ENCODE measurements at regions not wholly inside any gene's neighbourhood (a gene's known extent, or its start where the extent isn't known, plus 50 kb on each side); places are given as distances from the start of the nearest gene placed in this dataset.
"Not testable (repeated sequence)": the region's sequence is repeated elsewhere in the genome, so short reads cannot be mapped to it uniquely, and the experiment has no call there.

DNA sequence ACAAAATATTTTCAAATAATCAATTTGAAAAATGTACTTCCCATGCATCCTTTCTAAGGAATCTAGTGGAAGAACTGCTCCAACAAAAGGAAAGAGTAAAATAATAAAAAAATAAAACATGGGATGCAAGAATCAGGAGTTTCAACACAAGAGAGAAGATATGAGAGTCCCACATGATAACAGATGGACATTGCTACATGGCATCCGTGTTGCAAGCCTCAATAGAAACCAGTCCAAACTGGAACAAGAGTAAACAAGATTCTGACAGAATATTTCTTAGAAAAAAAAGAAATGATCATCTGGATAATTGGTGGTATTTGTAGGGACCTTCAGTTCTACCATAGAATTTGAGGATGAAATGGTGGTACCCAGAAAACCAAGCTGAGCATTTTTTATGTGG, 186.8 kb downstream of the FRK start:
- Histone ChIP-seq H4K20me1 (no peaks in the 10 kb centered on the region), H3K4me3 (no peak overlapping the region), H3K4me1 (no peaks in the 10 kb centered on the region), H3K9ac (no peak overlapping the region), H3K27me3 (no peaks in the 10 kb centered on the region), H3K27ac (no peak overlapping the region), H3K9me3 (no peaks in the 10 kb centered on the region), H3K36me3 (no peaks in the 10 kb centered on the region), H3K4me2 (no peak overlapping the region)
- no peak for TF ChIP-seq Cebpa-rat (IDR thresholded peaks at IDR 0.05)

DNA sequence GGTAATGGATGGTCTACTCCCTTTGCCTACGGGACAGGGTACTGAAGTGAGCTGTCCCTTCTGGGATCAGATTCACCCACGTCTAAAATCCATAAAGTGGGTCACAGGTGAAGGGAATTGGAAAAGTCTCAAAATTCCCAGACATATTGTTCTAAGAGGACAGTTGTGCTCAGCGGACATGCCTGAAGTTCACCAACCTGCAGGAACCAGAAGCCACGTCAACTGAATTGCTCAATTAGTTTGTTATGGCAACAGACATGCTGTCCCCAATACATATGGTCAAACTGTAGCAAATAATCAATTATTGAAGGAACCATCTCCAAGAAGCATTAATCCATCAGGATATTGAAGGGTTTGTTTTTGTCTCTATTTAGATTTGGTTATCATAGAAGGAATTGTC, 190.2 kb downstream of the FRK start:
- Histone ChIP-seq H3K27ac (no peak overlapping the region), H3K27me3 (no peaks in the 10 kb centered on the region), H4K20me1 (no peaks in the 10 kb centered on the region), H3K4me2 (no peak overlapping the region), H3K36me3 (no peaks in the 10 kb centered on the region), H3K4me3 (no peak overlapping the region), H3K9ac (no peak overlapping the region), H3K4me1 (no peaks in the 10 kb centered on the region), H3K9me3 (no peaks in the 10 kb centered on the region)
- no peak for TF ChIP-seq Cebpa-rat (IDR thresholded peaks at IDR 0.05)

DNA sequence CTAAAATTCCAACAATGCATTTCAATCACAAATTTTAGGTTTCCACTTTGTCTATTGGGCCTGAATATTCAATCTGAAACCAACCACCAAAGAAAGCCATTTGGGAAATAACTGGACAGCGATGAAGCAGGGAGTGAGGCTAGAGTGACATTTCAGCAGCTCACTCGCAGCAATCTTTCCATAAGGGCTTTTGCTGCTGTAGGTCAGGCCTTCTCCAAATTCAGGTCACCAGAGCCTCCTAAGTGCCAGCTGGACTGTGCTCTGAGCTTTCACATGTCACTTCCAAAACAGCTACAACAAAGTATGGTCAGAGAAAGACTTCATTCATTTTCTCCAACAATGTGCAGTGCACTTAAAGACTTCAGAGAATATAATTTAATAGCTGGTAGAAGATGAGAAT, 194.8 kb downstream of the FRK start:
- Histone ChIP-seq H3K4me2 (no peak overlapping the region), H3K4me3 (no peak overlapping the region), H3K9ac (no peak overlapping the region), H3K27me3 (no peaks in the 10 kb centered on the region), H4K20me1 (no peaks in the 10 kb centered on the region), H3K9me3 (no peaks in the 10 kb centered on the region), H3K27ac (no peak overlapping the region), H3K36me3 (no peaks in the 10 kb centered on the region), H3K4me1 (no peaks in the 10 kb centered on the region)
- TF ChIP-seq Cebpa-rat (IDR thresholded peaks at IDR 0.05): no peak

DNA sequence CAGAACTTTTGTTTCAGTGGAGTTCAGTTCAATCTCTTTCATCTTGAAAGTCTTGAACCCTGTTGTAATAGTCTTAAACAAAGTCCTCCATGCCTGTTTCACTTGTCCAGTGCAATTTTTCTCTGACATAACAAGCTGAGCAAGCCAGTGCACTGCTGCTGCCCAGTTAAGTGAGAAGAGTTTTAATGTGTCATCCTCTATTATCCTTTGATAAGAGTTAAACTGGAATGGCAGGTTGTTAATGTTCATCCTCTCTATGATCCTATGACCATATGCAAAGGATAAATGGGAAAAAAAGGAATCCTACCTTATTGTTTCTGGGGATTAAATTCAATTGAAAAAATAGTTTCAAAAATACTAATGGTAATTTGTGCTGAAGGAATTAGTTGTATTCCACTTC, 197.5 kb downstream of the FRK start:
- TF ChIP-seq Cebpa-rat (IDR thresholded peaks at IDR 0.05): no peak
- Histone ChIP-seq H3K27ac (no peak overlapping the region), H4K20me1 (no peaks in the 10 kb centered on the region), H3K4me2 (no peak overlapping the region), H3K4me1 (no peaks in the 10 kb centered on the region), H3K9me3 (no peaks in the 10 kb centered on the region), H3K27me3 (no peaks in the 10 kb centered on the region), H3K4me3 (no peak overlapping the region), H3K36me3 (no peaks in the 10 kb centered on the region), H3K9ac (no peak overlapping the region)

DNA sequence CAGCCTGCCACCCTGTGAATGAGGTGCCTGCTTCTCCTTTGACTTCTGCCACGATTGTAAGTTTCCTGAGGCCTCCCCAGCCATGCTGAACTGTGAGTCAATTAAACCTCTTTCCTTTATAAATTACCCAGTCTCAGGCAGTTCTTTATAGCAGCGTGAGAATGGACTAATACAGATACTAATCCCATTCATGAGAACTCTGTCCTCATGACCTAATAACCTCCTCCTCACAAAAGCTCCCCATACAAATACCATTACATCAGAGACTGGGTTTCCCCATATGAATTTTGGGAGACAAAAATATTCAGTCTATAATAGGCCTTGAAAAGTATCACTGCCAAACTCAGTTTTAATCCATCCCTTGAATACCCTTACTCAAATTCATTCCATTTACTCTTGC, 199.0 kb downstream of the FRK start:
- H3K4me3 ChIP-seq, H3K9me3 ChIP-seq, H3K36me3 ChIP-seq, H3K9ac ChIP-seq, H3K27ac ChIP-seq, H3K4me2 ChIP-seq, H4K20me1 ChIP-seq, H3K27me3 ChIP-seq, H3K4me1 ChIP-seq: not testable (repeated sequence)

DNA sequence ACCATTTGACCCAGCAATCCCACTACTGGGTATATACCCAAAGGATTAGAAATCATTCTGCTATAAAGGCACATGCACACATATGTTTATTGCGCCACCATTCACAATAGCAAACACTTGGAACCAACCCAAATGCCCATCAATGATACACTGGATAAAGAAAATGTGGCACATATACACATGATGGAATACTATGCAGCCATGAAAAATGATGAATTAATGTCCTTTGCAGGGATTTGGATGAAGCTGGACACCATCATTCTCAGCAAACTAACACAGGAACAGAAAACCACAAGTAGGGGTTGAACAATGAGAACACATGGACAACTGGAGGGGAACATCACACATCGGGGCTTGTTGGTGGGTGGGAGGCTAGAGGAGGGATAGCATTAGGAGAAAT, 201.1 kb downstream of the FRK start:
- not testable (repeated sequence) for H3K9ac ChIP-seq, H3K4me2 ChIP-seq

DNA sequence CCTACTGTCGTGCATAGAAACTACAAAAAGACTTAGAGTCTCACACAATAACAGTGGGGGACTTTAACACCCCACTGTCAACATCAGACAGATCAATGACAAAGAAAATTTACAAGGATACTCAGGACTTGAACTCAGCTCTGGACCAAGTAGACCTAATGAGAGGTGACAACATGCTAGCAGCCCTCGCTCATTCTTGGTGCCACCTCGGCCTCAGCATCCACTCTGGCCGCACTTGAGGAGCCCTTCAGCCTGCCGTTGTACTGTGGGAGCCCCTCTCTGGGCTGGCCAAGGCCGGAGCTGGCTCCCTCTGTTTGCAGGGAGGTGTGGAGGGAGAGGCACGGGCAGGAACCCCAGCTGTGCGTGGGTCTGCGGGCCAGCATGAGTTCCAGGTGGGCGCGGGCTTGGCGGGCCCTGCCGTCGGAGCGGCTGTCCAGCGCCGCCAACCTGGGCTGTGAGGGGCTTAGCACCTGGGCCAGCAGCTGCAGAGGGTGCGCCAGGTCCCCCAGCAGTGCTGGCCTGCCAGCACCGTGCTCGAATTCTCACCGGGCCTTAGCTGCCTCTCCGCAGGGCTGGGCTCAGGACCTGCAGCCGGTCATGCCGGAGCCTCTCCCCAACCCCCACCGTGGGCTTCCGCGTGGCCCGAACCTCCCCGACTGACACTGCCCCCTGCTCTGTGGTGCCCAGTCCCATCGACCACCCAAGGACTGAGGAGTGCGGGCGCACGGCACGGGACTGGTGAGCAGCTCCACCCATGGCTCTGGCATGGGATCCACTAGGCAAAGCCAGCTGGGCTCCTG, 205.6 kb downstream of the FRK start:
- Histone ChIP-seq H4K20me1 (no peaks in the 10 kb centered on the region), H3K4me2 (no peak overlapping the region), H3K9me3 (peaks cover 19% of the 10 kb centered on the region), H3K27me3 (no peaks in the 10 kb centered on the region), H3K9ac (no peak overlapping the region), H3K4me3 (no peak overlapping the region), H3K36me3 (no peaks in the 10 kb centered on the region), H3K4me1 (no peaks in the 10 kb centered on the region), H3K27ac (no peak overlapping the region)
- no peak for TF ChIP-seq Cebpa-rat (IDR thresholded peaks at IDR 0.05)

More for the DNA sequence above, 201.1 kb downstream of the FRK start:
- H3K4me3 ChIP-seq, H4K20me1 ChIP-seq, H3K36me3 ChIP-seq, H3K27ac ChIP-seq, H3K4me1 ChIP-seq, H3K27me3 ChIP-seq: not testable (repeated sequence)
- peaks cover 11% of the 10 kb centered on the region for H3K9me3 ChIP-seq

DNA sequence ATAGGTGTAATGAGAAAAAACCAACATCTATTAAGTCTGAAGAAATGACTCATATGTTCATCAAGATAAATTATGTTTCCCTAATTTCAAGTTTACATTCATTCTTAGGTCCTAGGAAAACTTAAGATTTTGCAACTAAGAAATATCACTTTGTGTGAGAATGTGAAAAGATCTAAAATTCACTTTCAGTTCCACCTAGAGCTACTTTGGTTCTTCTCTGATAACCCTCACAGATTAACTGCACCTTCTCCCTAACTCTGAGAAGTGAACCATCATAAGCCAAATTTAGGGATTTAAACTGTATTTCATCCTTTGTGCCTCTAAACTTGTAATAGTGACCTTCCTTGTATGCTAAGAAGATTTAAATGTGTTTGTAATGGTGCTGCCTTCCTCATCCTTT, 213.0 kb downstream of the FRK start:
- Histone ChIP-seq H3K4me2 (no peak overlapping the region), H3K36me3 (no peaks in the 10 kb centered on the region), H3K27me3 (no peaks in the 10 kb centered on the region), H3K4me1 (no peaks in the 10 kb centered on the region), H3K27ac (no peak overlapping the region), H3K9ac (no peak overlapping the region), H3K4me3 (no peak overlapping the region), H3K9me3 (no peaks in the 10 kb centered on the region), H4K20me1 (no peaks in the 10 kb centered on the region)
- TF ChIP-seq Cebpa-rat (IDR thresholded peaks at IDR 0.05): no peak

DNA sequence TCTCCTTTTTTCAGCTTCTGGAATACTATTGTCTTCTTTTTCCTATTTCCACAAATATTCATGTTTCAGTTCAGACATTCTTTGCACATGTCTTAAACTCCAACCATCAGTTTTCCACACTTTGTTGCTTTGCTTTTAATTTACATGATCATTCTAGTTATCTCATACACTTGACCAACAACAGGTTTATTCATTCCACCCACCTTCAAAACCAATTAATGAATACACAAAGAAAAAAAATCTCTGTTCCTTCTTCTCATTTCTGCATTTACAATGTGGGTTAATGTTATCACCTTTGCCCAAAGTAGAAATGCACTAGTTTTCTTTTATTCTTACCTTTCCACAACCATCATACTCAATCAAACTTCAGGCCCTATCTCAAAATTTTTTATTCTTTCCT, 216.7 kb downstream of the FRK start:
- Histone ChIP-seq H4K20me1 (no peaks in the 10 kb centered on the region), H3K9ac (no peak overlapping the region), H3K36me3 (no peaks in the 10 kb centered on the region), H3K27me3 (no peaks in the 10 kb centered on the region), H3K4me2 (no peak overlapping the region), H3K4me3 (no peak overlapping the region), H3K9me3 (no peaks in the 10 kb centered on the region), H3K27ac (no peak overlapping the region), H3K4me1 (no peaks in the 10 kb centered on the region)
- no peak for TF ChIP-seq Cebpa-rat (IDR thresholded peaks at IDR 0.05)

DNA sequence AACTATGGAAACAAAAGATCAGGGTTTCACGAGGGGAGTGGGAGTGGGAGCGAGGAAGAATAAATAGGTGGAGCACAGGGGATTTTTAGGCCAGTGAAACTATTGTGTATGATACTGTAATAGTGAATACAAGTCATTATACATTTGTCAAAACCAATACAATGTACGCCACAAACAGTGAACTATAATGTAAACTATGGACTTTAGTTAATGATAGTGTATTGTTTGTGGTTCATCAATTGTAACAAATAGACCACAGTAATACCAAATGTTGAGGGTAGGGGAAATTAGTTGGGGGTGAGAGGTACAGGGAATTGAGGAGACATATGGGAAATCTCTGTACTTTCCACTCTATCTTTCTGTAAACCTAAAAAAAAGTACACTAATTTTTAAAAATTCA, 218.4 kb downstream of the FRK start:
- no peak for TF ChIP-seq Cebpa-rat (IDR thresholded peaks at IDR 0.05)
- Histone ChIP-seq H3K27ac (no peak overlapping the region), H3K9me3 (no peaks in the 10 kb centered on the region), H4K20me1 (no peaks in the 10 kb centered on the region), H3K36me3 (no peaks in the 10 kb centered on the region), H3K9ac (no peak overlapping the region), H3K4me1 (no peaks in the 10 kb centered on the region), H3K4me3 (no peak overlapping the region), H3K27me3 (no peaks in the 10 kb centered on the region), H3K4me2 (no peak overlapping the region)

DNA sequence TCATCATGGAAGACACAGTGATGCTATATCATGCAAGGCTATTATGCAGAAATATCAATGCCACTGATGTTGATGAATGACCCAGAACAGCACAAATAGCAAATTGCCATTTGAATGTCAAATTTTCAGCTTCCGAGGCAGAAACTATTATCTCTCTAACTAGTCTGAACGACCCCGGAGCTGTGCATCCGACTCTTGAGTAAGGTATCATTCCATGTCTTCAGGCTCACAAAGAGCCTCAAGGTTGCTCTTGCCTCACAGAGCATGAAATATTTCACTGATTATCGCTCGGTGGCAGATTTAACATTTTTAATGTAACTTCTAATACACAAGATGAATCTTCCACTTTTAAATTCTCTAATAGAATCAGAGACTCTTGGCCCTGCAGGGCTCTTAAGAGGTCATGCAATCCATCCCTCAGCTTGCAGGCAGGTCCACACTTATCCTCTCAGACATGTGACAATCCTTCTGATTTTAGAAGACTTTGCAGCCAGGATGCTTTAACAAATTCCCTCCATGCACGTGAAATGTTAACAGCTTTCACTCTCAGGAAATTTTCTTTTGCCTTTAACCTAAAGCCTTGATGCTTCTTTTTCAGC, 221.0 kb downstream of the FRK start:
- Histone ChIP-seq H3K27me3 (no peaks in the 10 kb centered on the region), H3K4me1 (no peaks in the 10 kb centered on the region), H3K9ac (no peak overlapping the region), H4K20me1 (no peaks in the 10 kb centered on the region), H3K27ac (no peak overlapping the region), H3K4me3 (no peak overlapping the region), H3K4me2 (no peak overlapping the region), H3K9me3 (peaks cover 6% of the 10 kb centered on the region), H3K36me3 (no peaks in the 10 kb centered on the region)
- TF ChIP-seq Cebpa-rat (IDR thresholded peaks at IDR 0.05): no peak

Measured in BLaER1 (cell line).